ENCODE measurements at regions not wholly inside any gene's neighbourhood (a gene's known extent, or its start where the extent isn't known, plus 50 kb on each side); places are given as distances from the start of the nearest gene placed in this dataset.

DNA sequence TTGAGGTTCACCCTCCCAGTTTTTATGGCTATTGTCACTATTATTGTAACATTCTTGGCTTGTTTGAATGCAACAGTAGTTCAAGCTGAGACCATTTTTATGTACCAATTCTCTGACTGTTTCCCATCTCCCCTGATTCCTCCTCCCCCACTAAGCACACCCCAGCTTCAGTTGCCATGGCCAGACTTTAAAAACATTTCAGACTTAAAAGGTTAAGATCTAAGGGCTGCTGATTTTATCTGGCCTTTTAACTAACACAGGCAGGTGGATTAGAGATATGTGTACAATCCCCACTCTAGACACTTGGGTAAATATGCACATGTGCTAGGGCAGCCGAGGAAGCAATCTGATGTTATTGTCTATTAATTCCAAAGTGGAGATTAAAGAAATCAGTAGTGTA, 386.3 kb upstream of the NR2F2 start:
- no peaks in the 10 kb centered on the region for H3K4me1 ChIP-seq (ENCODE audit: insufficient read depth, low read length)
- no peaks in the 10 kb centered on the region for H4K20me1 ChIP-seq (ENCODE audit: insufficient read depth, low read length)
- 0% methylated on average over 1 of the region's 1 CpG for WGBS (ENCODE audit: low lambda C conversion rate)
- no peak overlapping the region for H3K4me3 ChIP-seq (replicated peaks in 1 of 3; ENCODE audit: insufficient read depth in 1 of 3, low read depth in 2 of 3, low read length in 3 of 3)
- no peak overlapping the region for H2AFZ ChIP-seq (ENCODE audit: low read length)
- no peak overlapping the region for H3K9ac ChIP-seq (ENCODE audit: insufficient read depth, low read depth, low read length)
- peak; percentile 17 for DNase-seq (ENCODE audit: low spot score)
- H3K36me3 ChIP-seq (replicated peaks in 1 of 2; ENCODE audit: control insufficient read depth in 1 of 2, insufficient read depth in 2 of 2, low read length in 2 of 2): no peaks in the 10 kb centered on the region
- no peak for ATAC-seq
- no peaks in the 10 kb centered on the region for H3K79me2 ChIP-seq (ENCODE audit: insufficient read depth, low read length)
- POLR2A ChIA-PET: no interaction called here
- CTCF ChIA-PET (ENCODE audit: low intra/inter-chr PET ratio, low total read pairs): no interaction called here
- H3K4me2 ChIP-seq (ENCODE audit: low read depth, low read length): no peak overlapping the region
- intact Hi-C loops (cut with micrococcal nuclease; ENCODE audit: unreplicated experiment): no loop called here
- no peaks in the 10 kb centered on the region for H3K27me3 ChIP-seq (ENCODE audit: control insufficient read depth in 1 of 2, insufficient read depth in 2 of 2, low read length in 2 of 2)
- in situ Hi-C loops (cut with HindIII; ENCODE audit: extremely low pct_ligation_motif_present, low pct_unique_long_range_greater_than_20kb): no loop called here
- FAIRE-seq: no peak
- no TSS peak for BruUV-seq (replicated peaks)
- no peak overlapping the region for H3K27ac ChIP-seq (ENCODE audit: extremely low read length, insufficient read depth, low read length)
- H3K9me3 ChIP-seq (ENCODE audit: low read length): no peaks in the 10 kb centered on the region
- TF ChIP-seq TAF15 (IDR thresholded peaks at IDR 0.05; ENCODE audit: low read depth, low read length, poor library complexity, severe bottlenecking): no peak
- TF ChIP-seq, protein P1, sequence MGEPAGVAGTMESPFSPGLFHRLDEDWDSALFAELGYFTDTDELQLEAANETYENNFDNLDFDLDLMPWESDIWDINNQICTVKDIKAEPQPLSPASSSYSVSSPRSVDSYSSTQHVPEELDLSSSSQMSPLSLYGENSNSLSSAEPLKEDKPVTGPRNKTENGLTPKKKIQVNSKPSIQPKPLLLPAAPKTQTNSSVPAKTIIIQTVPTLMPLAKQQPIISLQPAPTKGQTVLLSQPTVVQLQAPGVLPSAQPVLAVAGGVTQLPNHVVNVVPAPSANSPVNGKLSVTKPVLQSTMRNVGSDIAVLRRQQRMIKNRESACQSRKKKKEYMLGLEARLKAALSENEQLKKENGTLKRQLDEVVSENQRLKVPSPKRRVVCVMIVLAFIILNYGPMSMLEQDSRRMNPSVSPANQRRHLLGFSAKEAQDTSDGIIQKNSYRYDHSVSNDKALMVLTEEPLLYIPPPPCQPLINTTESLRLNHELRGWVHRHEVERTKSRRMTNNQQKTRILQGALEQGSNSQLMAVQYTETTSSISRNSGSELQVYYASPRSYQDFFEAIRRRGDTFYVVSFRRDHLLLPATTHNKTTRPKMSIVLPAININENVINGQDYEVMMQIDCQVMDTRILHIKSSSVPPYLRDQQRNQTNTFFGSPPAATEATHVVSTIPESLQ (CRISPR knock-in tag; conservative IDR thresholded peaks at IDR 0.05): no peak
- TF ChIP-seq ASH2L (IDR thresholded peaks at IDR 0.05; ENCODE audit: insufficient read length, low read depth, low read length): no peak
- TF ChIP-seq ZNF232 (CRISPR knock-in tag; IDR thresholded peaks at IDR 0.05; ENCODE audit: borderline replicate concordance): no peak
- TF ChIP-seq ZNF33B (CRISPR knock-in tag; IDR thresholded peaks at IDR 0.05): no peak

- Histone ChIP-seq H3K79me2 (ENCODE audit: insufficient read depth, low read length) (no peaks in the 10 kb centered on the region), H2AFZ (ENCODE audit: low read length) (no peak overlapping the region), H3K27ac (ENCODE audit: extremely low read length, insufficient read depth, low read length) (no peak overlapping the region), H3K27me3 (ENCODE audit: control insufficient read depth in 1 of 2, insufficient read depth in 2 of 2, low read length in 2 of 2) (no peaks in the 10 kb centered on the region), H3K9ac (ENCODE audit: insufficient read depth, low read depth, low read length) (no peak overlapping the region), H3K36me3 (replicated peaks in 1 of 2; ENCODE audit: control insufficient read depth in 1 of 2, insufficient read depth in 2 of 2, low read length in 2 of 2) (no peaks in the 10 kb centered on the region), H3K4me1 (ENCODE audit: insufficient read depth, low read length) (no peaks in the 10 kb centered on the region), H4K20me1 (ENCODE audit: insufficient read depth, low read length) (no peaks in the 10 kb centered on the region), H3K4me2 (ENCODE audit: low read depth, low read length) (no peak overlapping the region), H3K9me3 (ENCODE audit: low read length) (no peaks in the 10 kb centered on the region), H3K4me3 (replicated peaks in 1 of 3; ENCODE audit: insufficient read depth in 1 of 3, low read depth in 2 of 3, low read length in 3 of 3) (no peak overlapping the region)
- ChIA-PET CTCF (ENCODE audit: low intra/inter-chr PET ratio, low total read pairs) (no interaction called here), POLR2A (no interaction called here)
- FAIRE-seq (no peak), ATAC-seq (no peak), DNase-seq (ENCODE audit: low spot score) (no peak)
- BruUV-seq (replicated peaks): no TSS peak
- 32% methylated on average over 4 of the region's 4 CpGs for WGBS (ENCODE audit: low lambda C conversion rate)
- intact Hi-C loops (cut with micrococcal nuclease; ENCODE audit: unreplicated experiment): no loop called here
- in situ Hi-C loops (cut with HindIII; ENCODE audit: extremely low pct_ligation_motif_present, low pct_unique_long_range_greater_than_20kb): no loop called here
- TF ChIP-seq ZNF484 (CRISPR knock-in tag; IDR thresholded peaks at IDR 0.05; ENCODE audit: borderline replicate concordance, low read depth) (no peak), ATF7-NPFF (CRISPR knock-in tag; IDR thresholded peaks at IDR 0.05; ENCODE audit: low read depth) (no peak), ZNF414 (CRISPR knock-in tag; IDR thresholded peaks at IDR 0.05) (no peak), FUBP1 (CRISPR knock-in tag; IDR thresholded peaks at IDR 0.05; ENCODE audit: borderline replicate concordance) (no peak)
Measured at GRCh38 chr15:95944661-95945255, 385.7 kb upstream of the NR2F2 start.
